Fibroblast of lung (primary cell): ENCODE measurements at regions not wholly inside any gene's neighbourhood (a gene's known extent, or its start where the extent isn't known, plus 50 kb on each side); places are given as distances from the start of the nearest gene placed in this dataset.
"Not testable (repeated sequence)": the region's sequence is repeated elsewhere in the genome, so short reads cannot be mapped to it uniquely, and the experiment has no call there.

Source experiments
- DNase-seq, 2 donors: peaks; one replicate each; pipeline versions ENCODE4 v3.0.0 to v3.0.0-alpha.2; 2010; ENCODE audit warnings: low read depth in 2 of 2
- H2AFZ ChIP-seq: 2 replicates; pipeline ENCODE4 v1.5.1; 2012; ENCODE audit warnings: low read length, control low read depth, inconsistent platforms
- H3K27ac ChIP-seq: 2 replicates; pipeline ENCODE4 v1.5.1; 2011; ENCODE audit warnings: low read length, control low read depth; ENCODE audit not compliant: insufficient read depth
- H3K27me3 ChIP-seq: 2 replicates; pipeline ENCODE4 v1.5.1; 2011; ENCODE audit warnings: mild to moderate bottlenecking, low read length; ENCODE audit not compliant: control insufficient read depth, insufficient read depth
- H3K36me3 ChIP-seq: 2 replicates; pipeline ENCODE4 v1.5.1; 2011; ENCODE audit warnings: low read length; ENCODE audit not compliant: control insufficient read depth, insufficient read depth
- H3K4me1 ChIP-seq: 2 replicates; pipeline ENCODE4 v1.5.1; 2011; ENCODE audit warnings: low read length; ENCODE audit not compliant: control insufficient read depth, insufficient read depth; ENCODE audit errors: extremely low read depth
- H3K4me2 ChIP-seq: 2 replicates; pipeline ENCODE4 v1.5.1; 2011; ENCODE audit warnings: low read length, control low read depth; ENCODE audit not compliant: insufficient read depth; ENCODE audit errors: extremely low read depth
- H3K4me3 ChIP-seq, 4 experiments: fragments of 200-600 bp in 1 of 4; sonication (generic) in 1 of 4; replicated peaks in 1 of 4; 2 replicates each; pipeline ENCODE4 v1.5.1; 2011 to 2016; ENCODE audit warnings: low read length in 4 of 4, low read depth in 3 of 4, mild to moderate bottlenecking in 3 of 4, control low read depth in 2 of 4, inconsistent platforms in 1 of 4, mixed read lengths in 1 of 4; ENCODE audit not compliant: insufficient read depth in 1 of 4; ENCODE audit errors: control extremely low read depth in 1 of 4
- H3K79me2 ChIP-seq: 2 replicates; pipeline ENCODE4 v1.5.1; 2012; ENCODE audit warnings: mild to moderate bottlenecking, low read length, inconsistent platforms; ENCODE audit not compliant: control insufficient read depth, insufficient read depth
- H3K9ac ChIP-seq: 2 replicates; pipeline ENCODE4 v1.5.1; 2011; ENCODE audit warnings: mild to moderate bottlenecking, low read length, control low read depth; ENCODE audit not compliant: insufficient read depth
- H3K9me3 ChIP-seq: 2 replicates; pipeline ENCODE4 v1.5.1; 2012; ENCODE audit warnings: low read depth, low read length; ENCODE audit not compliant: control insufficient read depth, insufficient read depth
- H4K20me1 ChIP-seq: 2 replicates; pipeline ENCODE4 v1.5.1; 2011; ENCODE audit warnings: low read length; ENCODE audit not compliant: control insufficient read depth, insufficient read depth; ENCODE audit errors: extremely low read depth
- EZH2 ChIP-seq: IDR thresholded peaks from 2 replicates; pipeline ENCODE4 v1.5.1; 2012; ENCODE audit warnings: low read length, control low read depth, mild to moderate bottlenecking; ENCODE audit errors: missing control alignments
- TF ChIP-seq, protein P1 (sequence below), 2 donors: IDR thresholded peaks in 1 of 2; conservative IDR thresholded peaks in 1 of 2; 1 replicate in 1 of 2; 2 replicates in 1 of 2; pipeline ENCODE4 v1.5.1; 2011 to 2012; ENCODE audit warnings: low read length in 2 of 2, control low read depth in 1 of 2, inconsistent platforms in 1 of 2, low read depth in 1 of 2, mild to moderate bottlenecking in 1 of 2

DNA sequence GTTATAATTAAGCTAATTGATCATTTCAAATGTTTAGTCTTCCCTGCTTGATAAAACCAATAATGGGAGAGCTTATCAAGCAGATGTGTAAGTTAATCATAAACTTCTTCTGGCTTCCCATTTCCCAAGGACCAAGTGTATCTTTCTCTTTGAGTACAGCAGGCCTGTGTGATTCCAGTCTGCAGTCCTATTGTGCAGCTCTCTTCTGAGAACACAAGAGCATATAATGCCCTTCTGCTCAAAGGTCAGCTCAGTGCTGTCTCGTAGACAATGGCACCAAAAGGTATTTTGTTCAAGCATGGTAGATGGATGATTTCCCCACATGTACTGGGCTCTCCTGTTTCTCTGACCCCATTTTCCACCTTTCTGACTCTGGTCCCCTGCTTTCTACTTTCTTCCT lies 101.8 kb upstream of the DYRK2 start:
- TF ChIP-seq EZH2: no peak
- TF ChIP-seq, protein P1, sequence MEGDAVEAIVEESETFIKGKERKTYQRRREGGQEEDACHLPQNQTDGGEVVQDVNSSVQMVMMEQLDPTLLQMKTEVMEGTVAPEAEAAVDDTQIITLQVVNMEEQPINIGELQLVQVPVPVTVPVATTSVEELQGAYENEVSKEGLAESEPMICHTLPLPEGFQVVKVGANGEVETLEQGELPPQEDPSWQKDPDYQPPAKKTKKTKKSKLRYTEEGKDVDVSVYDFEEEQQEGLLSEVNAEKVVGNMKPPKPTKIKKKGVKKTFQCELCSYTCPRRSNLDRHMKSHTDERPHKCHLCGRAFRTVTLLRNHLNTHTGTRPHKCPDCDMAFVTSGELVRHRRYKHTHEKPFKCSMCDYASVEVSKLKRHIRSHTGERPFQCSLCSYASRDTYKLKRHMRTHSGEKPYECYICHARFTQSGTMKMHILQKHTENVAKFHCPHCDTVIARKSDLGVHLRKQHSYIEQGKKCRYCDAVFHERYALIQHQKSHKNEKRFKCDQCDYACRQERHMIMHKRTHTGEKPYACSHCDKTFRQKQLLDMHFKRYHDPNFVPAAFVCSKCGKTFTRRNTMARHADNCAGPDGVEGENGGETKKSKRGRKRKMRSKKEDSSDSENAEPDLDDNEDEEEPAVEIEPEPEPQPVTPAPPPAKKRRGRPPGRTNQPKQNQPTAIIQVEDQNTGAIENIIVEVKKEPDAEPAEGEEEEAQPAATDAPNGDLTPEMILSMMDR (conservative IDR thresholded peaks at IDR 0.05 in 1 of 2, IDR thresholded peaks at IDR 0.05 in 1 of 2; ENCODE audit: low read depth in 1 of 2, low read length in 2 of 2): no peak
- no peaks in the 10 kb centered on the region for H3K9me3 ChIP-seq
- no peak for DNase-seq
- no peak overlapping the region for H3K27ac ChIP-seq
- H3K79me2 ChIP-seq: no peaks in the 10 kb centered on the region
- no peaks in the 10 kb centered on the region for H3K36me3 ChIP-seq
- H3K4me1 ChIP-seq: no peaks in the 10 kb centered on the region
- H3K9ac ChIP-seq: no peak overlapping the region
- H3K27me3 ChIP-seq: no peaks in the 10 kb centered on the region
- no peak overlapping the region for H3K4me2 ChIP-seq
- H4K20me1 ChIP-seq: no peaks in the 10 kb centered on the region
- H2AFZ ChIP-seq: no peak overlapping the region
- no peak overlapping the region for H3K4me3 ChIP-seq

DNA sequence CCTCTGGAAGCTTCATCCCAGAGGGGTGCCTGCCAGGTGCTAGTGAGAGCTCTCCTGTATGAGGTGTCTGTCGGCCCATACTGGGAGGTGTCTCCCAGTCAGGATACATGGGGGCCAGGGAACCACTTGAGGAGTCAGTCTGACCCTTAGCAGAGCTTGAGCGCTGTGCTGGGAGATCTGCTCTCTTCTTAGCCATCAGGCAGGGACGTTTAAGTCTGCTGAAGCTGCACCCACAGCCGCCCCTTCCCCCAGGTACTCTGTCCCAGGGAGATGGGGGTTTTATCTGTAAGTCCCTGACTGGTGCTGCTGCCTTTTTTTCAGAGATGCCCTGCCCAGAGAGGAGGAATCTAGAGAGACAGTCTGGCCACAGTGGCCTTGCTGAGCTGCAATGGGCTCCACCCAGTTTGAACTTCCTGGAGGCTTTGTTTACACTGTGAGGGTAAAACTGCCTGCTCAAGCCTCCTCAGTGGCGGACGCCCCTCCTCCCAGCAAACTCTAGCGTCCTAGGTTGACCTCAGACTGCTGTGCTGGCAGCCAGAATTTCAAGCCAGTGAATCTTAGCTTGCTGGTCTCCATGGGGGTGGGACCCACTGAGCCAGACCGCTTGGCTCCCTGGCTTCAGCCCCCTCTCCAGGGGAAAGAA lies 93.3 kb upstream of the DYRK2 start:
- H3K27me3 ChIP-seq: not testable (repeated sequence)

DNA sequence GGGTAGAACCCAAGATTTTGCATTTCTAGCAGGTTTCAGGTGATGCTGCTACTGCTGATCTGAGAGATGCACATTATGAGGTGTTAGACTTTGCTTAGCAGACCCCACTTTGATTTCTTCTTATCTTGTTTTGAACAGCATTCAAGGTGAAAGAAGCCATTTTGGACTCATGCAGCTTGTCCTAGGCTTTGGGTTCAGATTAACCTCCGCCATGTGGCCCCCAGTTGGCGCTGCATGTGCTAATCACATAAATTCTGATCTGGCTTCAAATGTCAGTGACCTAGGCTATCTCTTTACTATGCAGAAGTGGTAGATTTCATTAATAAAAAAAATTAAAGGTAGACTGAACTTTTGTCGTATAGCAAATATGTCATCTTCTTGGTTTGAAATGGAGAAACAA lies 89.8 kb upstream of the DYRK2 start:
- Histone ChIP-seq H3K79me2 (no peaks in the 10 kb centered on the region), H4K20me1 (no peaks in the 10 kb centered on the region), H2AFZ (no peak overlapping the region)

More for the DNA sequence above, 93.3 kb upstream of the DYRK2 start:
- peak; percentile 18 to 42 for DNase-seq
- not testable (repeated sequence) for H3K4me2 ChIP-seq, H3K36me3 ChIP-seq, H3K4me3 ChIP-seq, H4K20me1 ChIP-seq, H3K9ac ChIP-seq, H3K79me2 ChIP-seq, H3K27ac ChIP-seq, H3K9me3 ChIP-seq, H3K4me1 ChIP-seq
- H2AFZ ChIP-seq: peak overlapping the region; percentile 13

More for the DNA sequence above, 89.8 kb upstream of the DYRK2 start:
- Histone ChIP-seq H3K36me3 (no peaks in the 10 kb centered on the region), H3K4me3 (no peak overlapping the region), H3K9ac (no peak overlapping the region), H3K4me2 (no peak overlapping the region), H3K27me3 (no peaks in the 10 kb centered on the region), H3K27ac (no peak overlapping the region), H3K4me1 (no peaks in the 10 kb centered on the region), H3K9me3 (no peaks in the 10 kb centered on the region)
- no peak for TF ChIP-seq EZH2
- TF ChIP-seq, protein P1 (conservative IDR thresholded peaks at IDR 0.05 in 1 of 2, IDR thresholded peaks at IDR 0.05 in 1 of 2; ENCODE audit: low read depth in 1 of 2, low read length in 2 of 2): no peak
- no peak for DNase-seq
